Hypothalamus (tissue), 51 donors: ENCODE measurements at regions not wholly inside any gene's neighbourhood (a gene's known extent, or its start where the extent isn't known, plus 50 kb on each side); places are given as distances from the start of the nearest gene placed in this dataset.
A peak's percentile ranks its signal among the peaks of the same experiment; 100 is the strongest.

Experiments
- DNase-seq, 51 donors: peaks; one replicate each; lab custom pipeline; 2025; lab: John Stamatoyannopoulos, UW

- no peak for DNase-seq
Observed at GRCh38 chr2:151037434-151037833, 224.2 kb downstream of the RBM43 start.

- DNase-seq = no peak
Observed at GRCh38 chr2:151033271-151034248, 228.1 kb downstream of the RBM43 start.

GRCh38 chr2:151032741-151033191 is 228.9 kb downstream of the RBM43 start:
- no peak for DNase-seq

GRCh38 chr2:151030663-151031230 is 230.9 kb downstream of the RBM43 start:
- DNase-seq = no peak

- no peak for DNase-seq
Observed at GRCh38 chr2:151029406-151030157, 232.1 kb downstream of the RBM43 start.

- no peak for DNase-seq
Observed at GRCh38 chr2:151028691-151029176, 232.9 kb downstream of the RBM43 start.

- no peak for DNase-seq
Observed at GRCh38 chr2:151027151-151027550, 234.5 kb downstream of the RBM43 start.

- no peak for DNase-seq
Observed at GRCh38 chr2:151025816-151026215, 235.8 kb downstream of the RBM43 start.

- DNase-seq = no peak
Observed at GRCh38 chr2:151024696-151025251, 236.9 kb downstream of the RBM43 start.

- DNase-seq = no peak
Observed at GRCh38 chr2:151021747-151022452, 239.8 kb downstream of the RBM43 start.

- no peak for DNase-seq
Observed at GRCh38 chr2:151020411-151020810, 241.3 kb downstream of the RBM43 start.

- no peak for DNase-seq
Observed at GRCh38 chr2:151009437-151010175, 252.1 kb downstream of the RBM43 start.

GRCh38 chr2:151007365-151007764 is 254.3 kb downstream of the RBM43 start:
- peak in 10 of 51 donors; percentile 1 to 9 (median 4) for DNase-seq

- DNase-seq = no peak
Observed at GRCh38 chr2:151002959-151003600, 258.6 kb downstream of the RBM43 start.

GRCh38 chr2:150997702-150998440 is 263.8 kb downstream of the RBM43 start:
- DNase-seq = no peak

- no peak for DNase-seq
Observed at GRCh38 chr2:150997066-150997465, 264.6 kb downstream of the RBM43 start.

- no peak for DNase-seq
Observed at GRCh38 chr2:150994076-150994475, 267.6 kb downstream of the RBM43 start.

- no peak for DNase-seq
Observed at GRCh38 chr2:150989969-150990368, 271.7 kb downstream of the RBM43 start.
